Tibial artery (tissue), 4 donors: ENCODE measurements at regions not wholly inside any gene's neighbourhood (a gene's known extent, or its start where the extent isn't known, plus 50 kb on each side); places are given as distances from the start of the nearest gene placed in this dataset.

Experiments
- DNase-seq, 2 donors: peaks; one replicate each; pipeline ENCODE4 v3.0.0-alpha.2; 2019
- H3K27ac ChIP-seq, 2 donors: fragments of 200-600 bp; sonication (generic) in 1 of 2; 1 replicate in 1 of 2; 2 replicates in 1 of 2; pipeline ENCODE4 v1.5.1; 2018 to 2019; ENCODE audit warnings: mild to moderate bottlenecking in 1 of 2
- H3K27me3 ChIP-seq, 2 donors: fragments of 200-600 bp; sonication (generic) in 1 of 2; one replicate each; pipeline versions ENCODE4 v1.5.1 to v1.6.0; 2016 to 2019
- H3K36me3 ChIP-seq, 3 donors: fragments of 200-600 bp; sonication (generic) in 2 of 3; one replicate each; pipeline ENCODE4 v1.5.1; 2016 to 2019; ENCODE audit warnings: mild to moderate bottlenecking in 2 of 3
- H3K4me1 ChIP-seq, 4 donors: fragments of 200-600 bp; sonication (generic) in 2 of 4; 1 replicate in 3 of 4; 2 replicates in 1 of 4; pipeline ENCODE4 v1.5.1; 2016 to 2019
- H3K4me3 ChIP-seq, 2 donors: fragments of 200-600 bp; sonication (generic) in 1 of 2; 1 replicate in 1 of 2; 2 replicates in 1 of 2; pipeline ENCODE4 v1.5.1; 2018 to 2019; ENCODE audit warnings: mild to moderate bottlenecking in 2 of 2
- H3K9me3 ChIP-seq, 3 donors: fragments of 200-600 bp; sonication (generic) in 1 of 3; one replicate each; pipeline ENCODE4 v1.5.1; 2016 to 2019
- intact Hi-C: fragments of 100-400 bp; cut with DNase I; formaldehyde crosslinking; loops from one replicate; pipeline ENCODE4 v1.15.0; 2023; ENCODE audit warnings: low total_unique reads
- TF ChIP-seq, protein P1 (sequence below), 2 experiments: fragments of 200-600 bp in 1 of 2; fragments of 450-650 bp in 1 of 2; IDR thresholded peaks; one replicate each; pipeline ENCODE4 v1.5.1; 2017 to 2019; ENCODE audit warnings: antibody characterized with exemption in 2 of 2, mild to moderate bottlenecking in 1 of 2, moderate library complexity in 1 of 2

- Histone ChIP-seq H3K4me3 (no peak overlapping the region), H3K36me3 (no peaks in the 10 kb centered on the region), H3K9me3 (no peaks in the 10 kb centered on the region), H3K4me1 (no peaks in the 10 kb centered on the region), H3K27ac (no peak overlapping the region), H3K27me3 (no peaks in the 10 kb centered on the region)
- TF ChIP-seq, protein P1, sequence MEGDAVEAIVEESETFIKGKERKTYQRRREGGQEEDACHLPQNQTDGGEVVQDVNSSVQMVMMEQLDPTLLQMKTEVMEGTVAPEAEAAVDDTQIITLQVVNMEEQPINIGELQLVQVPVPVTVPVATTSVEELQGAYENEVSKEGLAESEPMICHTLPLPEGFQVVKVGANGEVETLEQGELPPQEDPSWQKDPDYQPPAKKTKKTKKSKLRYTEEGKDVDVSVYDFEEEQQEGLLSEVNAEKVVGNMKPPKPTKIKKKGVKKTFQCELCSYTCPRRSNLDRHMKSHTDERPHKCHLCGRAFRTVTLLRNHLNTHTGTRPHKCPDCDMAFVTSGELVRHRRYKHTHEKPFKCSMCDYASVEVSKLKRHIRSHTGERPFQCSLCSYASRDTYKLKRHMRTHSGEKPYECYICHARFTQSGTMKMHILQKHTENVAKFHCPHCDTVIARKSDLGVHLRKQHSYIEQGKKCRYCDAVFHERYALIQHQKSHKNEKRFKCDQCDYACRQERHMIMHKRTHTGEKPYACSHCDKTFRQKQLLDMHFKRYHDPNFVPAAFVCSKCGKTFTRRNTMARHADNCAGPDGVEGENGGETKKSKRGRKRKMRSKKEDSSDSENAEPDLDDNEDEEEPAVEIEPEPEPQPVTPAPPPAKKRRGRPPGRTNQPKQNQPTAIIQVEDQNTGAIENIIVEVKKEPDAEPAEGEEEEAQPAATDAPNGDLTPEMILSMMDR (IDR thresholded peaks at IDR 0.05): no peak
- DNase-seq: no peak
- intact Hi-C loops: no loop called here
These were observed 633.5 kb upstream of the ATXN8OS start for GRCh38 chr13:69474011-69474685.

DNA sequence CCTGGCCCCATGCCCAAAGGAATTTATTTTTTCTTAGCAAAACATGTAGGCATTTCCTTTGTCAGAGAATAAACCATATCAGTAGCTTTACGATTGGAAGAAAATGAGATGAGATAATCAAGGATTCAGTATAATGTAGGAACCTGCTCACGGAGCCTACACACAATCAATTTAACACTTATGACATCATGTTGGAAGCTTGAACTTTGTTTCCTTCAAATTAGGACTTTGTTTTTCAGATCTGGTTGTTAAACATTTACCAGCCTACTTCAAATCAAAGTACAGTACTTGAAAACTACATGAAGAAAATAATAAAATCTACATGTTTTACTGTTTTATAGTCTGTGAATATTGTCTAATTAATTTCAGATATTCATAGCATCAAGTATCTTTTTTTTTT is 639.0 kb upstream of the ATXN8OS start:
- TF ChIP-seq, protein P1 (IDR thresholded peaks at IDR 0.05): no peak

DNA sequence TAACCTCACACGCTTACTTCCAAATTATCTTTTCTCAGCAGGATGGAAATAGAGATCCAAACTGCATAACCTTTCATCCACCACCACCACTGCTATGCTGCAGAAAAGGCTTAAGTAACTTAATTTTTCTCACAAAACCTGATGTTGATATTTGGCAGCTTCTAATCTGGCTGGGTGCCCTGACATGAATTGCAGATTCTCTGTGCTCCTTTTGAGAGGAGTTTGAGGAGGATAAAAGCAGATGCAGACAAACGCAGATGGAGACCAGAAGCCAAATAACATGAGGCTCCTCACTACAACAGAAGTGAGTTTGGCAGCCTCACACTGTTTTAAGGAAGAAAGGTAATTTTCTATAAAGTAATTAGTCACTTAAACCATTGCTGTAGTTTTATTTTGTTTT is 646.2 kb upstream of the ATXN8OS start:
- no peak overlapping the region for H3K4me3 ChIP-seq
- TF ChIP-seq, protein P1 (IDR thresholded peaks at IDR 0.05): no peak
- H3K9me3 ChIP-seq: no peaks in the 10 kb centered on the region
- no peak overlapping the region for H3K27ac ChIP-seq
- DNase-seq: no peak
- intact Hi-C loops: no loop called here
- H3K36me3 ChIP-seq: no peaks in the 10 kb centered on the region
- no peaks in the 10 kb centered on the region for H3K27me3 ChIP-seq
- H3K4me1 ChIP-seq: no peaks in the 10 kb centered on the region

More for the DNA sequence above, 639.0 kb upstream of the ATXN8OS start:
- intact Hi-C loops: no loop called here
- Histone ChIP-seq H3K4me1 (no peaks in the 10 kb centered on the region), H3K36me3 (no peaks in the 10 kb centered on the region), H3K27ac (no peak overlapping the region), H3K4me3 (no peak overlapping the region), H3K27me3 (no peaks in the 10 kb centered on the region), H3K9me3 (no peaks in the 10 kb centered on the region)
- DNase-seq: no peak

DNA sequence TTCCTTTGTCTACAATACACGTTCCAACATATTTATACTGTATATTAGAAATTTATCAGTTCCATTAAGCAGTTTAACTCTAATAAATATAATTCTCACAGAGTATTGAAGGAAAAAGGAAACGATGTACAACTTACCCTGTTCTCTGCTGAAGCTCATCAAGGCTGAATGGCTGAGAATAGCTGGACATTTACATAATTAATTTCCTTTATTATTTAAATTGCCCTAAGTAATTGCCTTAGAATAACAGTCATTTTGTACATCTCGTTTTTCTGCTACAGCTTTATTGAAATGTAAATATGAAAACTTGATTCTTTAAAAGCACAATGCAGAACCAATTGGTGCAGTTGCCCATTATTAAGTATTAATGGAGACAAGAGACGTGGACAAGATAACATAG is 648.3 kb upstream of the ATXN8OS start:
- TF ChIP-seq, protein P1 (IDR thresholded peaks at IDR 0.05): no peak
- Histone ChIP-seq H3K4me3 (no peak overlapping the region), H3K27me3 (no peaks in the 10 kb centered on the region), H3K27ac (no peak overlapping the region), H3K36me3 (no peaks in the 10 kb centered on the region), H3K9me3 (no peaks in the 10 kb centered on the region), H3K4me1 (no peaks in the 10 kb centered on the region)
- no peak for DNase-seq
- intact Hi-C loops: no loop called here

DNA sequence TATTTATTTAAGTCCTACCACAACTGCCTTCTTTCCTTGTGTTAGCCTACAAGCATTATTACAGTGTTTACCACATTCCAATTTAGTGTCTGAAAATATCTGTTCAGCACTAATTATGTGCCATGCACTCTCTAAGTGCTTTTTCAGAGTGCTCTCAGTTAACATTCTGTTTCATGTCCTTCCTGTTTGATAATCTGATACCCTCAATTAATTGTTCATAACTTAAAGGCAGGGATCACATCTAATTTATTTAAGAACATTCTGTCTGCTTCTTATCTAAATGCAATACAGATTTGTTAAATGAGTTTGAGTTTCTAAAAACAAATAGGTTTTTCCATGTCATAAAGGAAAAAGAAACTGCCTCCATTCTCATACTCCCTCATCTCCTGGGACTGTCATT is 649.6 kb upstream of the ATXN8OS start:
- intact Hi-C loops: no loop called here
- H3K4me1 ChIP-seq: no peaks in the 10 kb centered on the region

More for the DNA sequence above, 649.6 kb upstream of the ATXN8OS start:
- Histone ChIP-seq H3K9me3 (no peaks in the 10 kb centered on the region), H3K36me3 (no peaks in the 10 kb centered on the region), H3K27me3 (no peaks in the 10 kb centered on the region), H3K4me3 (no peak overlapping the region), H3K27ac (no peak overlapping the region)
- no peak for DNase-seq
- TF ChIP-seq, protein P1 (IDR thresholded peaks at IDR 0.05): no peak
